ENCODE measurements at regions not wholly inside any gene's neighbourhood (a gene's known extent, or its start where the extent isn't known, plus 50 kb on each side); places are given as distances from the start of the nearest gene placed in this dataset.

DNA sequence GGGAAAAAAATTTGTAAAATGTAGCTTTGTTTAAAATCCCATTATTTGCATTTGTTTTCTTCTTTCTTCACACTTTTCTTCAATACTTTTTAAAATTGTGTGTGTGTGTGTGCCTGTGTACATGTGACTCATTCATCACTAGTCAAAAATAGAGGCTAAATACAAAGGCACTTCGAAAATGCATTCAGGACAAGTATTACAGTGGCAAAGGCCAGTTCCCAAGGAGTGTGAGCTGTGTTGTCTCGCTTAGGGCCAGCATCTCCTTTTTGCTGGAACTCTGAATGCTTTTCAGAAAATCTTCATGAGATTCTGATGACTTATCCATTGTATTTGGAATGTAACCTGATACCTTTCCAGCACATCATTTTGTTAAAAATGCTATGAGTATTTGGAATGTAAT is 288.5 kb upstream of the CNR1 start:
- Mint-ChIP-seq H3K4me3 (ENCODE audit: unreplicated experiment) (no peak overlapping the region), H3K36me3 (ENCODE audit: low read depth, unreplicated experiment) (no peaks in the 10 kb centered on the region), H3K27ac (ENCODE audit: unreplicated experiment) (no peak overlapping the region), H3K4me1 (ENCODE audit: unreplicated experiment) (no peaks in the 10 kb centered on the region), H3K27me3 (ENCODE audit: unreplicated experiment) (no peaks in the 10 kb centered on the region), H3K9me3 (ENCODE audit: unreplicated experiment) (no peaks in the 10 kb centered on the region)
- TF ChIP-seq, protein P1, sequence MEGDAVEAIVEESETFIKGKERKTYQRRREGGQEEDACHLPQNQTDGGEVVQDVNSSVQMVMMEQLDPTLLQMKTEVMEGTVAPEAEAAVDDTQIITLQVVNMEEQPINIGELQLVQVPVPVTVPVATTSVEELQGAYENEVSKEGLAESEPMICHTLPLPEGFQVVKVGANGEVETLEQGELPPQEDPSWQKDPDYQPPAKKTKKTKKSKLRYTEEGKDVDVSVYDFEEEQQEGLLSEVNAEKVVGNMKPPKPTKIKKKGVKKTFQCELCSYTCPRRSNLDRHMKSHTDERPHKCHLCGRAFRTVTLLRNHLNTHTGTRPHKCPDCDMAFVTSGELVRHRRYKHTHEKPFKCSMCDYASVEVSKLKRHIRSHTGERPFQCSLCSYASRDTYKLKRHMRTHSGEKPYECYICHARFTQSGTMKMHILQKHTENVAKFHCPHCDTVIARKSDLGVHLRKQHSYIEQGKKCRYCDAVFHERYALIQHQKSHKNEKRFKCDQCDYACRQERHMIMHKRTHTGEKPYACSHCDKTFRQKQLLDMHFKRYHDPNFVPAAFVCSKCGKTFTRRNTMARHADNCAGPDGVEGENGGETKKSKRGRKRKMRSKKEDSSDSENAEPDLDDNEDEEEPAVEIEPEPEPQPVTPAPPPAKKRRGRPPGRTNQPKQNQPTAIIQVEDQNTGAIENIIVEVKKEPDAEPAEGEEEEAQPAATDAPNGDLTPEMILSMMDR (IDR thresholded peaks at IDR 0.05; ENCODE audit: unreplicated experiment), result no peak
- DNase-seq (ENCODE audit: low spot score), result no peak

- no peaks in the 10 kb centered on the region for H3K9me3 Mint-ChIP-seq (ENCODE audit: unreplicated experiment)
- no peak overlapping the region for H3K4me3 Mint-ChIP-seq (ENCODE audit: unreplicated experiment)
- no peaks in the 10 kb centered on the region for H3K36me3 Mint-ChIP-seq (ENCODE audit: low read depth, unreplicated experiment)
- no peak overlapping the region for H3K27ac Mint-ChIP-seq (ENCODE audit: unreplicated experiment)
- TF ChIP-seq, protein P1 (IDR thresholded peaks at IDR 0.05; ENCODE audit: unreplicated experiment), result no peak
- H3K27me3 Mint-ChIP-seq (ENCODE audit: unreplicated experiment), result no peaks in the 10 kb centered on the region
- peaks cover 6% of the 10 kb centered on the region for H3K4me1 Mint-ChIP-seq (ENCODE audit: unreplicated experiment)
- no peak for DNase-seq (ENCODE audit: low spot score)
Observed at GRCh38 chr6:88449770-88450169, 283.6 kb upstream of the CNR1 start.

DNA sequence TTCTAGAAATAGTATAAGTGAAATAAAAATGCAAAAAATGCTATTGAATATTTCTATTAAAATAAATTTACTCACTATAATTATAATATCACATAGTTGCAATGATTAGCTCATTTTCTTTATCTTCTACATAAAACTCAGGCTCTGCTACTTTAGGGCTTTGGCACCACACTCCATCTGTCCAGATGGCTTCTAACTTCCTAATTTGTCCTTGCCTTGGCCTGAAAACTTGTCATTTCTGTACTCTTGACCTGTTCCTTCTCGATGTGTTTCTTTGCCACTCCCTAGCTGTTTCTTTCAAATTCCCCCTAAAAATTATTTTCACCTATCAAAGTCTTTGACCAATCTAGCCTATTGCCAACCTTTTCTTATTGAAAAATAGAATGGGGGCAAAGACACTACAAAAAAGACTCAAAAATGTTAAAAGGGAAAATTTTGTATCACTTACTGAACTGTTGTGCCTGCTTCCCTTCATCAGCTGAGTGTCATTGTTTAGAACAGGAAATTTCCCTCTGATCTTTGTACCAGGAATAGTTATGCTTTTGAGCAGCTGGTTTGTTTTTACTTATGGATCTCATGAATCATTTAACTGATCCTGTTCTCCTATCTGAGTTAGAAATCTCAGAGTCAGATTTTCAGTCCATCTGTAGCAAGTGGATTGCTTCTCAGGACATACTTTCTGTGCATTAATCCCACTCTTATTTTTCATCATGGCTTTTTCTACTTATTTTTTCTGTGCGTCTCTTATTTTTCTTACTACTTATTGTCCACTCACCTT is 279.2 kb upstream of the CNR1 start:
- Mint-ChIP-seq H3K9me3 (ENCODE audit: unreplicated experiment) (no peaks in the 10 kb centered on the region), H3K27me3 (ENCODE audit: unreplicated experiment) (no peaks in the 10 kb centered on the region), H3K36me3 (ENCODE audit: low read depth, unreplicated experiment) (no peaks in the 10 kb centered on the region), H3K4me1 (ENCODE audit: unreplicated experiment) (peaks cover 6% of the 10 kb centered on the region), H3K27ac (ENCODE audit: unreplicated experiment) (no peak overlapping the region), H3K4me3 (ENCODE audit: unreplicated experiment) (no peak overlapping the region)
- no peak for DNase-seq (ENCODE audit: low spot score)
- TF ChIP-seq, protein P1 (IDR thresholded peaks at IDR 0.05; ENCODE audit: unreplicated experiment), result no peak

GRCh38 chr6:88443554-88443953 is 277.4 kb upstream of the CNR1 start:
- no peak for DNase-seq (ENCODE audit: low spot score)
- no peak overlapping the region for H3K4me3 Mint-ChIP-seq (ENCODE audit: unreplicated experiment)
- no peaks in the 10 kb centered on the region for H3K27me3 Mint-ChIP-seq (ENCODE audit: unreplicated experiment)
- peaks cover 6% of the 10 kb centered on the region for H3K4me1 Mint-ChIP-seq (ENCODE audit: unreplicated experiment)
- no peaks in the 10 kb centered on the region for H3K36me3 Mint-ChIP-seq (ENCODE audit: low read depth, unreplicated experiment)
- H3K27ac Mint-ChIP-seq (ENCODE audit: unreplicated experiment), result no peak overlapping the region
- H3K9me3 Mint-ChIP-seq (ENCODE audit: unreplicated experiment), result no peaks in the 10 kb centered on the region
- TF ChIP-seq, protein P1 (IDR thresholded peaks at IDR 0.05; ENCODE audit: unreplicated experiment), result no peak

DNA sequence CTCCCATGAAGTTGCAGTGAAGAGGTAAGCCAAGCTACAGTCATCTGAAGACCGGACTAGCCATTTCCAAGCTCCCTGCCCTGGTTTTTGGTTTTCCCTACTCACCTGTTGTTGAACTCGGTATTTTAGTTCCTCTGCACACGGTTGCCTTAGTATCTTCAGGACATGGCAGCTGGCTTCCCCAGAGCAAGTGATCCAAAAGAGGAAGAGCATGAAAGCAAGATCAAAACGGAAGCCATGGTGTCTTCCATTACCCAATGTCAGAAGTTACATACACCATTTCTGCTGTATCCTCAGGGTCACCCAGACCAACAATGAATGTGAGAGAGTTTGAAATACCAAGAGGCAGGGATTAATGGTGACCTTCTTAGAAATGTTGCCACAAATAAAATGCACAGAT is 276.6 kb upstream of the CNR1 start:
- no peak overlapping the region for H3K4me3 Mint-ChIP-seq (ENCODE audit: unreplicated experiment)
- H3K4me1 Mint-ChIP-seq (ENCODE audit: unreplicated experiment), result peaks cover 6% of the 10 kb centered on the region
- TF ChIP-seq, protein P1 (IDR thresholded peaks at IDR 0.05; ENCODE audit: unreplicated experiment), result no peak
- no peak overlapping the region for H3K27ac Mint-ChIP-seq (ENCODE audit: unreplicated experiment)
- H3K36me3 Mint-ChIP-seq (ENCODE audit: low read depth, unreplicated experiment), result no peaks in the 10 kb centered on the region
- H3K9me3 Mint-ChIP-seq (ENCODE audit: unreplicated experiment), result no peaks in the 10 kb centered on the region
- H3K27me3 Mint-ChIP-seq (ENCODE audit: unreplicated experiment), result no peaks in the 10 kb centered on the region
- DNase-seq (ENCODE audit: low spot score), result no peak

All from endothelial cell (in vitro differentiated cells).